SK-N-SH (cell line): ENCODE measurements at regions not wholly inside any gene's neighbourhood (a gene's known extent, or its start where the extent isn't known, plus 50 kb on each side); places are given as distances from the start of the nearest gene placed in this dataset.

Source experiments
- CTCF ChIA-PET: fragments of 300-600, 350-600 bp; formaldehyde crosslinking; extraction: SDS; loops from one replicate; lab custom pipeline; 2021; lab: Yijun Ruan, JAX
- POLR2A ChIA-PET: fragments of 350-600 bp; sonication (Branson Sonifier 250); formaldehyde crosslinking; extraction: SDS; loops from one replicate; lab custom pipeline; 2020; ENCODE audit warnings: antibody characterized with exemption, inconsistent platforms; lab: Yijun Ruan, JAX
- DNase-seq: peaks from one replicate; pipeline ENCODE4 v3.0.0; 2012
- H2AFZ ChIP-seq: fragments of 200-600 bp; sonication (generic); 2 replicates; pipeline ENCODE4 v1.8.1; 2016; ENCODE audit warnings: antibody characterized with exemption, mild to moderate bottlenecking, low read depth
- H3F3A ChIP-seq: fragments of 200-600 bp; sonication (generic); replicated peaks from 2 replicates; pipeline ENCODE3; 2016; ENCODE audit warnings: antibody characterized with exemption, mild to moderate bottlenecking; ENCODE audit not compliant: insufficient read depth
- H3K27ac ChIP-seq, 2 experiments: fragments of 200-500 bp in 1 of 2; fragments of 200-600 bp in 1 of 2; sonication (Bioruptor generic) in 1 of 2; sonication (generic), shearing (Covaris generic) in 1 of 2; 2 replicates each; pipeline versions ENCODE4 v1.5.1 to v1.6.1; 2014 to 2016; ENCODE audit warnings: low read depth in 2 of 2, inconsistent platforms in 1 of 2, low read length in 1 of 2, mild to moderate bottlenecking in 1 of 2, mixed read lengths in 1 of 2
- H3K27me3 ChIP-seq: fragments of 200-600 bp; sonication (generic), shearing (Covaris generic); 2 replicates; pipeline ENCODE4 v1.6.1; 2016; ENCODE audit warnings: mixed run types; ENCODE audit not compliant: insufficient read depth
- H3K36me3 ChIP-seq, 2 experiments: fragments of 200-500 bp in 1 of 2; fragments of 200-600 bp in 1 of 2; sonication (Bioruptor generic) in 1 of 2; sonication (generic) in 1 of 2; replicated peaks in 1 of 2; 2 replicates each; pipeline versions ENCODE3 to v1.5.1; 2014 to 2016; ENCODE audit warnings: low read length in 1 of 2, mild to moderate bottlenecking in 1 of 2; ENCODE audit not compliant: insufficient read depth in 2 of 2, control insufficient read depth in 1 of 2
- H3K4me1 ChIP-seq, 2 experiments: fragments of 200-500 bp in 1 of 2; fragments of 200-600 bp in 1 of 2; sonication (Bioruptor generic) in 1 of 2; sonication (generic), shearing (Covaris generic) in 1 of 2; 2 replicates each; pipeline versions ENCODE4 v1.5.1 to v1.6.1; 2014 to 2016; ENCODE audit warnings: low read depth in 1 of 2, low read length in 1 of 2, mixed run types in 1 of 2; ENCODE audit not compliant: insufficient read depth in 2 of 2, control insufficient read depth in 1 of 2
- H3K4me2 ChIP-seq: fragments of 200-600 bp; sonication (generic), shearing (Covaris generic); 2 replicates; pipeline ENCODE4 v1.6.1; 2017; ENCODE audit warnings: mixed run types
- H3K4me3 ChIP-seq, 2 experiments: fragments of 200-500 bp in 1 of 2; fragments of 200-600 bp in 1 of 2; sonication (Bioruptor generic) in 1 of 2; sonication (generic), shearing (Covaris generic) in 1 of 2; 2 replicates each; pipeline versions ENCODE4 v1.5.1 to v1.8.1; 2014 to 2016; ENCODE audit warnings: low read depth in 2 of 2, inconsistent platforms in 1 of 2, low read length in 1 of 2, mild to moderate bottlenecking in 1 of 2, mixed read lengths in 1 of 2, moderate library complexity in 1 of 2
- H3K79me2 ChIP-seq: fragments of 200-600 bp; sonication (generic); 2 replicates; pipeline ENCODE4 v1.8.1; 2017; ENCODE audit warnings: mild to moderate bottlenecking; ENCODE audit not compliant: insufficient read depth
- H3K9ac ChIP-seq: fragments of 200-600 bp; sonication (generic); 2 replicates; pipeline ENCODE4 v1.6.1; 2017; ENCODE audit warnings: mixed run types
- H3K9me2 ChIP-seq: fragments of 200-600 bp; sonication (generic); 2 replicates; pipeline ENCODE4 v1.6.1; 2017; ENCODE audit warnings: mixed run types
- H3K9me3 ChIP-seq: fragments of 200-600 bp; sonication (generic); 2 replicates; pipeline ENCODE4 v1.6.1; 2017; ENCODE audit warnings: mixed run types, mild to moderate bottlenecking, moderate library complexity
- H4K20me1 ChIP-seq: fragments of 200-600 bp; sonication (generic); 2 replicates; pipeline ENCODE4 v1.6.1; 2017; ENCODE audit warnings: mild to moderate bottlenecking, mixed run types; ENCODE audit not compliant: insufficient read depth
- ELF1 ChIP-seq: IDR thresholded peaks from 2 replicates; pipeline ENCODE4 v1.4.0; 2012
- EP300 ChIP-seq, 2 experiments: IDR thresholded peaks; 2 replicates each; pipeline versions ENCODE4 v1.4.0 to v1.6.1; 2012; ENCODE audit warnings: borderline replicate concordance in 1 of 2, low read depth in 1 of 2, low read length in 1 of 2
- FOSL2 ChIP-seq: IDR thresholded peaks from 2 replicates; pipeline ENCODE4 v1.4.0; 2012; ENCODE audit warnings: low read depth, mild to moderate bottlenecking, moderate library complexity, borderline replicate concordance
- FOXJ3 ChIP-seq: sonication (generic); formaldehyde crosslinking; IDR thresholded peaks from 2 replicates; pipeline ENCODE4 v1.5.1; 2020; ENCODE audit warnings: mild to moderate bottlenecking, missing genetic modification reagents
- FOXM1 ChIP-seq: IDR thresholded peaks from 2 replicates; pipeline ENCODE4 v1.4.0; 2012; ENCODE audit warnings: low read depth, mild to moderate bottlenecking
- MXI1 ChIP-seq: IDR thresholded peaks from 2 replicates; pipeline ENCODE4 v1.6.1; 2012; ENCODE audit warnings: mild to moderate bottlenecking, low read depth, low read length, improper control_type of control experiment
- NFIC ChIP-seq: IDR thresholded peaks from 2 replicates; pipeline ENCODE4 v1.4.0; 2012; ENCODE audit warnings: borderline replicate concordance
- NRF1 ChIP-seq: IDR thresholded peaks from 2 replicates; pipeline ENCODE4 v1.6.1; 2012; ENCODE audit warnings: low read depth, mild to moderate bottlenecking, low read length
- PBX3 ChIP-seq: IDR thresholded peaks from 2 replicates; pipeline ENCODE4; 2012
- RCOR1 ChIP-seq: fragments of 150-350 bp; IDR thresholded peaks from 2 replicates; pipeline ENCODE4 v1.6.1; 2017; ENCODE audit warnings: antibody characterized with exemption, low read length
- REST ChIP-seq: IDR thresholded peaks from 2 replicates; pipeline ENCODE4 v1.6.1; 2012; ENCODE audit warnings: mild to moderate bottlenecking, low read depth, low read length, moderate library complexity
- RXRA ChIP-seq: IDR thresholded peaks from 2 replicates; pipeline ENCODE4 v1.4.0; 2012; ENCODE audit warnings: low read depth, mild to moderate bottlenecking, borderline replicate concordance
- SIN3A ChIP-seq: IDR thresholded peaks from 2 replicates; pipeline ENCODE4 v1.6.1; 2012; ENCODE audit warnings: low read depth, mild to moderate bottlenecking, low read length, moderate library complexity, borderline replicate concordance
- SMC3 ChIP-seq: IDR thresholded peaks from 2 replicates; pipeline ENCODE4 v1.6.1; 2012; ENCODE audit warnings: low read depth, low read length, improper control_type of control experiment
- USF2 ChIP-seq: fragments of 150-350 bp; IDR thresholded peaks from 2 replicates; pipeline ENCODE4 v1.6.1; 2017; ENCODE audit warnings: antibody characterized with exemption, low read length, low read depth, borderline replicate concordance
- WGBS: methylation state at CpG from one replicate; pipeline ENCODE4 v1.1.6; 2017; ENCODE audit warnings: low lambda C conversion rate; 5-methylcytosine and 5-hydroxymethylcytosine counted together
- TF ChIP-seq, protein P1 (sequence below): IDR thresholded peaks from 2 replicates; pipeline ENCODE4 v1.4.0; 2012; ENCODE audit warnings: low read depth, borderline replicate concordance
- TF ChIP-seq, protein P2 (sequence below): IDR thresholded peaks from 2 replicates; pipeline ENCODE4 v1.4.0; 2012; ENCODE audit warnings: low read depth, borderline replicate concordance

DNA sequence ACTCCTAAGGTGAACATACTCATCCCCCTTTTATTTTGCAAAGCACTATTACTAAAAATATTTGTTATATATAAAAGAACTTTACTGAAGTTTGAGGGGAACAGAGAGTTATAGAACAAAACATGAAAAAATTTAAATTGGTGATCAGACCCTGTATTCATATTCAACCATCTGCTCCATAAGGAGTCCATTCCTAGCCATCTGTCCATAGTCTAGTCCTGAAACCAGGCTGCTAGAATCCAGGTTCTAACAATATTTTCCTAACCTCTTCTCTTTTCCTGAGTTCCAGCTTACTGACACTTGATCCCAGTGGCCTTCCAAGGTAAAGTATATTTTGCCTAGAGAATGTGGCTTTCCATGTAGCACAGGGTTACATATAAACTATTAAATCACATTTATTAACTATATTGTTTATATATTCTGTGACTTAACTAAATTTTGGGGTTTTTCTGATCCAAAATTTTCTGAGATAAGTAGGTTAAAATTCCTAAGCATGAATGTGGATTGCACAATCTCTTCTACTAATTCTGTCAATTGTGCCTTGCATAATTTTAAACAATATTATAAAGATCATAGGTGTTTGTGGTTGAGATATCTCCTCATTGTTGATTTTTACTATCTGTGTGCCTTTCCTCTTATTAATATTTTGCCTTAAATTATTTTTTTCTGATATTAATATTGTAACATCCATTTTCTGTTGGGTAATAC lies 137.6 kb upstream of the MAGI2 start:
- no peaks in the 10 kb centered on the region for H4K20me1 ChIP-seq
- TF ChIP-seq NFIC: no peak
- no peak for TF ChIP-seq NRF1
- TF ChIP-seq SMC3: no peak
- TF ChIP-seq MXI1: no peak
- TF ChIP-seq, protein P1, sequence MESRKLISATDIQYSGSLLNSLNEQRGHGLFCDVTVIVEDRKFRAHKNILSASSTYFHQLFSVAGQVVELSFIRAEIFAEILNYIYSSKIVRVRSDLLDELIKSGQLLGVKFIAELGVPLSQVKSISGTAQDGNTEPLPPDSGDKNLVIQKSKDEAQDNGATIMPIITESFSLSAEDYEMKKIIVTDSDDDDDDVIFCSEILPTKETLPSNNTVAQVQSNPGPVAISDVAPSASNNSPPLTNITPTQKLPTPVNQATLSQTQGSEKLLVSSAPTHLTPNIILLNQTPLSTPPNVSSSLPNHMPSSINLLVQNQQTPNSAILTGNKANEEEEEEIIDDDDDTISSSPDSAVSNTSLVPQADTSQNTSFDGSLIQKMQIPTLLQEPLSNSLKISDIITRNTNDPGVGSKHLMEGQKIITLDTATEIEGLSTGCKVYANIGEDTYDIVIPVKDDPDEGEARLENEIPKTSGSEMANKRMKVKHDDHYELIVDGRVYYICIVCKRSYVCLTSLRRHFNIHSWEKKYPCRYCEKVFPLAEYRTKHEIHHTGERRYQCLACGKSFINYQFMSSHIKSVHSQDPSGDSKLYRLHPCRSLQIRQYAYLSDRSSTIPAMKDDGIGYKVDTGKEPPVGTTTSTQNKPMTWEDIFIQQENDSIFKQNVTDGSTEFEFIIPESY: no peak
- TF ChIP-seq FOSL2: no peak
- TF ChIP-seq FOXM1: no peak
- no peak for TF ChIP-seq FOXJ3 (CRISPR knock-in tag)
- no peak for DNase-seq
- ChIA-PET POLR2A (no interaction called here), CTCF (no interaction called here)
- no peaks in the 10 kb centered on the region for H3K27me3 ChIP-seq
- no peak overlapping the region for H3K4me2 ChIP-seq
- no peak overlapping the region for H3K9ac ChIP-seq
- peaks cover 0 to 7% of the 10 kb centered on the region in 2 experiments; a peak in 2 of 4 replicates for H3K4me1 ChIP-seq
- H3K36me3 ChIP-seq: no peaks in the 10 kb centered on the region
- peaks cover 7% of the 10 kb centered on the region for H3F3A ChIP-seq
- no peak overlapping the region for H3K4me3 ChIP-seq
- H2AFZ ChIP-seq: no peak overlapping the region
- no peaks in the 10 kb centered on the region for H3K79me2 ChIP-seq
- no peak overlapping the region for H3K27ac ChIP-seq
- peaks cover 3% of the 10 kb centered on the region; the same call in 1 of the 2 replicates for H3K9me2 ChIP-seq
- no peaks in the 10 kb centered on the region for H3K9me3 ChIP-seq

GRCh38 chr7:79590391-79590790 lies 136.9 kb upstream of the MAGI2 start:
- H3K9me2 ChIP-seq: peaks cover 3% of the 10 kb centered on the region; the same call in 1 of the 2 replicates
- no peak overlapping the region for H3K27ac ChIP-seq
- 100% methylated on average over 1 of the region's 1 CpG for WGBS
- no peaks in the 10 kb centered on the region for H3K9me3 ChIP-seq
- no peak overlapping the region for H3K9ac ChIP-seq
- peaks cover 0 to 7% of the 10 kb centered on the region in 2 experiments; a peak in 2 of 4 replicates for H3K4me1 ChIP-seq
- H4K20me1 ChIP-seq: no peaks in the 10 kb centered on the region
- POLR2A ChIA-PET: no interaction called here
- peaks cover 7% of the 10 kb centered on the region for H3F3A ChIP-seq
- no peaks in the 10 kb centered on the region for H3K79me2 ChIP-seq
- TF ChIP-seq EP300 (IDR thresholded peaks at IDR 0.05; ENCODE audit: borderline replicate concordance in 1 of 2, low read depth in 1 of 2, low read length in 1 of 2) (no peak), ELF1 (no peak), NFIC (no peak), FOXM1 (no peak), REST (no peak), FOXJ3 (CRISPR knock-in tag) (no peak), MXI1 (no peak), PBX3 (no peak), USF2 (no peak), RXRA (no peak), SIN3A (no peak), RCOR1 (no peak), FOSL2 (no peak)
- TF ChIP-seq, protein P2, sequence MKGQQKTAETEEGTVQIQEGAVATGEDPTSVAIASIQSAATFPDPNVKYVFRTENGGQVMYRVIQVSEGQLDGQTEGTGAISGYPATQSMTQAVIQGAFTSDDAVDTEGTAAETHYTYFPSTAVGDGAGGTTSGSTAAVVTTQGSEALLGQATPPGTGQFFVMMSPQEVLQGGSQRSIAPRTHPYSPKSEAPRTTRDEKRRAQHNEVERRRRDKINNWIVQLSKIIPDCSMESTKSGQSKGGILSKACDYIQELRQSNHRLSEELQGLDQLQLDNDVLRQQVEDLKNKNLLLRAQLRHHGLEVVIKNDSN: no peak
- H2AFZ ChIP-seq: no peak overlapping the region
- H3K36me3 ChIP-seq: no peaks in the 10 kb centered on the region
- H3K4me2 ChIP-seq: no peak overlapping the region
- CTCF ChIA-PET: interaction anchor here (1.2 kb wide), 1 partner anchor 11 kb away, joined by 3 read pairs; no protein-coding TSS in a partner anchor
- H3K4me3 ChIP-seq: no peak overlapping the region
- no peak for DNase-seq
- H3K27me3 ChIP-seq: no peaks in the 10 kb centered on the region
